Memory B cell (primary cell): ENCODE measurements at regions not wholly inside any gene's neighbourhood (a gene's known extent, or its start where the extent isn't known, plus 50 kb on each side); places are given as distances from the start of the nearest gene placed in this dataset.

Experiments used
- ATAC-seq: fragments of 150-1000 bp; cut with Tn5 transposase; 2 replicates; pipeline ENCODE4 v1.10.0; 2021; ENCODE audit warnings: low read depth, mild to moderate bottlenecking, moderate library complexity
- DNase-seq, 2 donors: peaks; one replicate each; pipeline ENCODE4 v3.0.0; 2022; ENCODE audit warnings: low spot score in 2 of 2
- H3K27ac Mint-ChIP-seq: one replicate; pipeline ENCODE4 v1.8.0; 2022; ENCODE audit warnings: mild to moderate bottlenecking, moderate library complexity, mixed read lengths
- H3K27me3 Mint-ChIP-seq: one replicate; pipeline ENCODE4 v1.8.0; 2022; ENCODE audit warnings: mixed read lengths
- H3K36me3 Mint-ChIP-seq: one replicate; pipeline ENCODE4 v1.8.0; 2022; ENCODE audit warnings: mild to moderate bottlenecking, mixed read lengths
- H3K4me1 Mint-ChIP-seq: one replicate; pipeline ENCODE4 v1.8.0; 2022; ENCODE audit warnings: mixed read lengths
- H3K4me3 Mint-ChIP-seq: one replicate; pipeline ENCODE4 v1.8.0; 2022; ENCODE audit warnings: mild to moderate bottlenecking, moderate library complexity, mixed read lengths
- H3K9me3 Mint-ChIP-seq: one replicate; pipeline ENCODE4 v1.8.0; 2022; ENCODE audit warnings: mixed read lengths

DNA sequence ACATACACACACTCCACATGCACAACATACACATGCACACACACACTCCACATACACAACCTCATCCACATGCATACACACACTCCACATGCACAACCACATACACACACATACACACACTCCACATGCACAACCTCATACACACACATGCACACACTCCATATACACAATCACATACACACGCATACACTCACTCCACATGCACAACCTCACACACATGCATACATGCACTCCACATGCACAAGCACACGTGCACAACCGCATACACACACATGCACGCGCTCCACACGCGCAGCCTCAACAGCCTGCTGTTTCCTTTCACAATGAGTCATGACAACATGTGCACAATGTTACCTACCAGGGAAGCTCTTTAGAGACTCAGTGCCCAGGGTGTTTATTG lies 61.2 kb upstream of the TMEM132C start:
- H3K36me3 Mint-ChIP-seq = no peaks in the 10 kb centered on the region
- no peak overlapping the region for H3K4me3 Mint-ChIP-seq
- DNase-seq (no peak), ATAC-seq (no peak)
- H3K27me3 Mint-ChIP-seq = no peaks in the 10 kb centered on the region
- H3K27ac Mint-ChIP-seq = no peak overlapping the region
- H3K4me1 Mint-ChIP-seq = no peaks in the 10 kb centered on the region
- peaks cover 2% of the 10 kb centered on the region for H3K9me3 Mint-ChIP-seq
